HEK293 (cell line): ENCODE measurements at regions not wholly inside any gene's neighbourhood (a gene's known extent, or its start where the extent isn't known, plus 50 kb on each side); places are given as distances from the start of the nearest gene placed in this dataset.

Experiments used
- CTCF ChIA-PET: fragments of 350-600 bp; formaldehyde crosslinking; extraction: SDS; loops from one replicate; lab custom pipeline; 2021; ENCODE audit warnings: antibody characterized with exemption; lab: Yijun Ruan, JAX
- POLR2A ChIA-PET: fragments of 300-600 bp; formaldehyde crosslinking; extraction: SDS; loops from one replicate; lab custom pipeline; 2020; ENCODE audit warnings: antibody characterized with exemption, inconsistent platforms; lab: Yijun Ruan, JAX
- H3K27ac ChIP-seq: fragments of 200-500 bp; sonication (Bioruptor generic); 2 replicates; pipeline ENCODE4 v1.5.1; 2014; ENCODE audit warnings: low read depth, low read length, control low read depth, inconsistent platforms; ENCODE audit errors: extremely low read depth
- H3K36me3 ChIP-seq, 2 experiments: fragments of 200-500 bp in 1 of 2; sonication (Bioruptor generic) in 1 of 2; 1 replicate in 1 of 2; 2 replicates in 1 of 2; pipeline ENCODE4 v1.5.1; 2014 to 2017; ENCODE audit warnings: inconsistent platforms in 2 of 2, low read length in 2 of 2; ENCODE audit not compliant: control insufficient read depth in 2 of 2, insufficient read depth in 1 of 2
- H3K4me1 ChIP-seq: fragments of 200-500 bp; sonication (Bioruptor generic); 2 replicates; pipeline ENCODE4 v1.5.1; 2014; ENCODE audit warnings: mild to moderate bottlenecking, low read length, inconsistent platforms; ENCODE audit not compliant: control insufficient read depth, insufficient read depth
- H3K4me3 ChIP-seq: 2 replicates; pipeline ENCODE4 v1.5.1; 2011; ENCODE audit warnings: low read depth, mild to moderate bottlenecking, control low read depth, low read length, moderate library complexity
- H3K9me3 ChIP-seq: fragments of 200-500 bp; sonication (Bioruptor generic); 2 replicates; pipeline ENCODE4 v1.5.1; 2014; ENCODE audit warnings: low read depth, low read length, inconsistent platforms; ENCODE audit not compliant: control insufficient read depth, insufficient read depth
- ATF2 ChIP-seq: fragments of 450-650 bp; formaldehyde crosslinking; IDR thresholded peaks from 2 replicates; pipeline ENCODE4 v1.5.1; 2016; ENCODE audit warnings: missing biosample characterization, missing genetic modification characterization, low read depth
- BCL6B ChIP-seq: fragments of 450-650 bp; formaldehyde crosslinking; IDR thresholded peaks from 2 replicates; pipeline ENCODE4 v1.5.1; 2017; ENCODE audit warnings: missing biosample characterization, missing genetic modification characterization
- KLF1 ChIP-seq: fragments of 450-650 bp; formaldehyde crosslinking; IDR thresholded peaks from 2 replicates; pipeline ENCODE4 v1.5.1; 2016; ENCODE audit warnings: missing biosample characterization, missing genetic modification characterization
- ZBTB49 ChIP-seq: fragments of 450-650 bp; formaldehyde crosslinking; IDR thresholded peaks from 2 replicates; pipeline ENCODE4 v1.5.1; 2016; ENCODE audit warnings: missing biosample characterization, missing genetic modification characterization, low read depth
- ZNF138 ChIP-seq: fragments of 450-650 bp; formaldehyde crosslinking; IDR thresholded peaks from 2 replicates; pipeline ENCODE4 v1.5.1; 2016; ENCODE audit warnings: missing biosample characterization, missing genetic modification characterization, borderline replicate concordance
- ZNF239 ChIP-seq: fragments of 450-650 bp; formaldehyde crosslinking; IDR thresholded peaks from 2 replicates; pipeline ENCODE4 v1.5.1; 2016; ENCODE audit warnings: missing biosample characterization, missing genetic modification characterization
- ZNF24 ChIP-seq: fragments of 450-650 bp; formaldehyde crosslinking; IDR thresholded peaks from 2 replicates; pipeline ENCODE4 v1.5.1; 2016; ENCODE audit warnings: missing biosample characterization, missing genetic modification characterization
- ZNF248 ChIP-seq: fragments of 450-650 bp; formaldehyde crosslinking; IDR thresholded peaks from 2 replicates; pipeline ENCODE4 v1.5.1; 2017; ENCODE audit warnings: missing biosample characterization, missing genetic modification characterization
- ZNF366 ChIP-seq: fragments of 450-650 bp; formaldehyde crosslinking; conservative IDR thresholded peaks from 2 replicates; pipeline ENCODE4 v1.5.1; 2016; ENCODE audit warnings: missing biosample characterization, missing genetic modification characterization
- ZNF391 ChIP-seq: fragments of 450-650 bp; formaldehyde crosslinking; IDR thresholded peaks from 2 replicates; pipeline ENCODE4 v1.5.1; 2016; ENCODE audit warnings: low read depth, missing biosample characterization, missing genetic modification characterization, borderline replicate concordance
- ZNF416 ChIP-seq: fragments of 450-650 bp; formaldehyde crosslinking; IDR thresholded peaks from 2 replicates; pipeline ENCODE4 v1.5.1; 2016; ENCODE audit warnings: missing biosample characterization, missing genetic modification characterization
- ZNF513 ChIP-seq: fragments of 450-650 bp; IDR thresholded peaks from 2 replicates; pipeline ENCODE4 v1.5.1; 2018; ENCODE audit warnings: missing biosample characterization, missing genetic modification characterization
- ZNF544 ChIP-seq: fragments of 450-650 bp; formaldehyde crosslinking; IDR thresholded peaks from 2 replicates; pipeline ENCODE4 v1.5.0; 2017; ENCODE audit warnings: missing biosample characterization, missing genetic modification characterization
- ZNF560 ChIP-seq: fragments of 450-650 bp; formaldehyde crosslinking; IDR thresholded peaks from 2 replicates; pipeline ENCODE4 v1.5.1; 2017; ENCODE audit warnings: missing biosample characterization, missing genetic modification characterization, borderline replicate concordance
- ZNF580 ChIP-seq: fragments of 450-650 bp; formaldehyde crosslinking; IDR thresholded peaks from 2 replicates; pipeline ENCODE4 v1.5.1; 2016; ENCODE audit warnings: missing biosample characterization, missing genetic modification characterization
- ZNF791 ChIP-seq: fragments of 450-650 bp; formaldehyde crosslinking; IDR thresholded peaks from 2 replicates; pipeline ENCODE4 v1.5.1; 2016; ENCODE audit warnings: missing biosample characterization, missing genetic modification characterization
- ZNF792 ChIP-seq: fragments of 450-650 bp; formaldehyde crosslinking; IDR thresholded peaks from 2 replicates; pipeline ENCODE4 v1.5.1; 2016; ENCODE audit warnings: missing biosample characterization, missing genetic modification characterization
- ZSCAN18 ChIP-seq: fragments of 450-650 bp; formaldehyde crosslinking; IDR thresholded peaks from 2 replicates; pipeline ENCODE4 v1.5.1; 2016; ENCODE audit warnings: missing biosample characterization, missing genetic modification characterization

- no peaks in the 10 kb centered on the region for H3K4me1 ChIP-seq
- no peak overlapping the region for H3K4me3 ChIP-seq
- CTCF ChIA-PET = interaction anchor here (0.9 to 2.2 kb wide), 4 partner anchors 15 to 311 kb away, joined by 4 to 19 read pairs (median 6); no protein-coding TSS in a partner anchor
- TF ChIP-seq ATF2 (tag by site-specific recombination) (no peak), ZNF366 (tag by site-specific recombination) (no peak), ZNF792 (no peak)
- H3K36me3 ChIP-seq = no peaks in the 10 kb centered on the region
- no peak overlapping the region for H3K27ac ChIP-seq
- H3K9me3 ChIP-seq = no peaks in the 10 kb centered on the region
- POLR2A ChIA-PET = no interaction called here
Observed at GRCh38 chr9:109886041-109886440, 106.0 kb downstream of the PALM2AKAP2 start.

DNA sequence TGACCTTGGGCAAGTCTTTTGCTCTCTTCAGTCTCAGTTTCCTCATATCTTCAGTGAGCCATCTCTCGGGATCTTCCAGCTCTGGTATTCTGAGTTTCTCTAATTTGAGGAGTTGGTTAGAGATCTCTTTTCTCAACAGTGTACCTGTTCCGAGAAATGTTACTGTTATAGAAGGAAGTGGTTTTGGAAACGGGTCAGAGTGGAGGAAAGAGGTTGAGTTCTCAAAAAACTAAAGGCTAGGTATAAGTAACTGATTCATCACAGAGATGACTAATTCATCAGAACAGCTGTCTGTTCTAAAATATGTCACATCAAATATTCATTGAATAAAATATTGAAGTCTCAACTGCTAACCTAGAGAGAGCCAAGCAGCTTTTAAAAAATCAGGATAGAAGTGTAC is 106.6 kb downstream of the PALM2AKAP2 start:
- Histone ChIP-seq H3K9me3 (no peaks in the 10 kb centered on the region), H3K36me3 (no peaks in the 10 kb centered on the region), H3K4me1 (no peaks in the 10 kb centered on the region), H3K4me3 (no peak overlapping the region), H3K27ac (no peak overlapping the region)
- ChIA-PET POLR2A (no interaction called here), CTCF (interaction anchor here (0.9 to 2.2 kb wide), 7 partner anchors 15 to 312 kb away, joined by 3 to 19 read pairs (median 4); no protein-coding TSS in a partner anchor)
- no peak for TF ChIP-seq KLF1 (tag by site-specific recombination)
- no peak for TF ChIP-seq ZBTB49 (tag by site-specific recombination)
- no peak for TF ChIP-seq ZNF792
- no peak for TF ChIP-seq BCL6B
- no peak for TF ChIP-seq ZNF544 (tag by site-specific recombination)
- TF ChIP-seq ZNF791 = no peak
- no peak for TF ChIP-seq ZNF391 (tag by site-specific recombination)
- no peak for TF ChIP-seq ZNF560 (tag by site-specific recombination)
- TF ChIP-seq ZNF24 (tag by site-specific recombination) = no peak
- no peak for TF ChIP-seq ZSCAN18
- TF ChIP-seq ZNF138 (tag by site-specific recombination) = no peak
- no peak for TF ChIP-seq ZNF513 (tag by site-specific recombination)
- no peak for TF ChIP-seq ZNF580 (tag by site-specific recombination)
- no peak for TF ChIP-seq ZNF248
- TF ChIP-seq ZNF239 (tag by site-specific recombination) = no peak
- no peak for TF ChIP-seq ZNF416 (tag by site-specific recombination)
